Trophoblast cell (in vitro differentiated cells and primary cell): ENCODE measurements at regions not wholly inside any gene's neighbourhood (a gene's known extent, or its start where the extent isn't known, plus 50 kb on each side); places are given as distances from the start of the nearest gene placed in this dataset.

ENCODE experiments used
- DNase-seq, 2 donors: peaks; one replicate each; pipeline ENCODE4 v3.0.0-alpha.2; 2016
- H2AFZ ChIP-seq: 2 replicates; pipeline ENCODE4 v1.6.1; 2013; ENCODE audit warnings: low read length, moderate library complexity, mild to moderate bottlenecking; ENCODE audit not compliant: insufficient read depth, poor library complexity
- H2AK5ac ChIP-seq: 2 replicates; pipeline ENCODE4 v1.6.1; 2013; ENCODE audit warnings: mild to moderate bottlenecking, low read length
- H2BK120ac ChIP-seq: 2 replicates; pipeline ENCODE4 v1.6.1; 2013; ENCODE audit warnings: low read length, mild to moderate bottlenecking, moderate library complexity; ENCODE audit not compliant: insufficient read depth, poor library complexity
- H2BK12ac ChIP-seq: 2 replicates; pipeline ENCODE4 v1.6.1; 2013; ENCODE audit warnings: mild to moderate bottlenecking, low read length, moderate library complexity
- H2BK5ac ChIP-seq: 2 replicates; pipeline ENCODE4 v1.6.1; 2013; ENCODE audit warnings: low read length, low read depth, moderate library complexity, mild to moderate bottlenecking; ENCODE audit not compliant: poor library complexity
- H3K14ac ChIP-seq: 2 replicates; pipeline ENCODE4 v1.6.1; 2013; ENCODE audit warnings: mild to moderate bottlenecking, low read length
- H3K18ac ChIP-seq: 2 replicates; pipeline ENCODE4 v1.6.1; 2013; ENCODE audit warnings: mild to moderate bottlenecking, low read length
- H3K23ac ChIP-seq: 2 replicates; pipeline ENCODE4 v1.6.1; 2013; ENCODE audit warnings: low read length
- H3K27ac ChIP-seq: 2 replicates; pipeline ENCODE4 v1.5.1; 2013; ENCODE audit warnings: low read depth, mild to moderate bottlenecking, inconsistent platforms, low read length, moderate library complexity
- H3K27me3 ChIP-seq: 2 replicates; pipeline ENCODE4 v1.6.1; 2013; ENCODE audit warnings: inconsistent platforms, mild to moderate bottlenecking, low read length, moderate library complexity; ENCODE audit not compliant: insufficient read depth
- H3K36me3 ChIP-seq, 2 experiments: 1 replicate in 1 of 2; 2 replicates in 1 of 2; pipeline ENCODE4 v1.6.1; 2013; ENCODE audit warnings: low read length in 2 of 2, mild to moderate bottlenecking in 2 of 2, moderate library complexity in 1 of 2; ENCODE audit not compliant: insufficient read depth in 2 of 2, control insufficient read depth in 1 of 2
- H3K4ac ChIP-seq: 2 replicates; pipeline ENCODE4 v1.6.1; 2013; ENCODE audit warnings: low read depth, mild to moderate bottlenecking, low read length, moderate library complexity
- H3K4me1 ChIP-seq, 2 experiments: 1 replicate in 1 of 2; 2 replicates in 1 of 2; pipeline ENCODE4 v1.6.1; 2013; ENCODE audit warnings: low read length in 2 of 2, mild to moderate bottlenecking in 2 of 2, moderate library complexity in 1 of 2; ENCODE audit not compliant: insufficient read depth in 2 of 2, control insufficient read depth in 1 of 2
- H3K4me2 ChIP-seq: 2 replicates; pipeline ENCODE4 v1.6.1; 2013; ENCODE audit warnings: inconsistent platforms, mild to moderate bottlenecking, low read length, moderate library complexity
- H3K4me3 ChIP-seq: 2 replicates; pipeline ENCODE4 v1.5.1; 2013; ENCODE audit warnings: mild to moderate bottlenecking, low read depth, low read length, inconsistent platforms
- H3K79me1 ChIP-seq: one replicate; pipeline ENCODE4 v1.6.1; 2013; ENCODE audit warnings: low read length
- H3K79me2 ChIP-seq: 2 replicates; pipeline ENCODE4 v1.6.1; 2013; ENCODE audit warnings: low read length, mild to moderate bottlenecking; ENCODE audit not compliant: control insufficient read depth, insufficient read depth, poor library complexity
- H3K9ac ChIP-seq: 2 replicates; pipeline ENCODE4 v1.6.1; 2013; ENCODE audit warnings: mild to moderate bottlenecking, low read length
- H3K9me3 ChIP-seq: 2 replicates; pipeline ENCODE4 v1.6.1; 2013; ENCODE audit warnings: low read depth, mild to moderate bottlenecking, control low read depth, inconsistent platforms, low read length; ENCODE audit not compliant: insufficient read depth
- H4K12ac ChIP-seq: 2 replicates; pipeline ENCODE4 v1.6.1; 2013; ENCODE audit warnings: low read depth, mild to moderate bottlenecking, low read length, moderate library complexity
- H4K8ac ChIP-seq: 2 replicates; pipeline ENCODE4 v1.6.1; 2013; ENCODE audit warnings: low read depth, mild to moderate bottlenecking, low read length, moderate library complexity
- H4K91ac ChIP-seq: one replicate; pipeline ENCODE4 v1.6.1; 2013; ENCODE audit warnings: low read depth, mild to moderate bottlenecking, low read length, moderate library complexity
- WGBS: extraction: QIAGEN DNeasy Blood & Tissue Kit; methylation state at CpG from one replicate; pipeline ENCODE4 v1.1.7; 2013; ENCODE audit warnings: missing lambda C conversion rate; ENCODE audit not compliant: insufficient read length, insufficient coverage; ENCODE audit errors: extremely low coverage; 5-methylcytosine and 5-hydroxymethylcytosine counted together

GRCh38 chr2:160565099-160565845, 71.7 kb upstream of the RBMS1 start:
- Histone ChIP-seq H4K91ac (no peak overlapping the region), H4K8ac (no peak overlapping the region), H3K18ac (no peak overlapping the region), H2BK5ac (no peak overlapping the region), H3K36me3 (no peaks in the 10 kb centered on the region), H3K4me3 (no peak overlapping the region), H3K79me1 (peaks cover 5% of the 10 kb centered on the region), H3K27ac (no peak overlapping the region), H3K79me2 (no peaks in the 10 kb centered on the region), H3K23ac (no peak overlapping the region), H2BK120ac (no peak overlapping the region), H4K12ac (no peak overlapping the region), H3K9me3 (no peaks in the 10 kb centered on the region), H3K27me3 (no peaks in the 10 kb centered on the region), H2AK5ac (no peak overlapping the region), H3K4ac (no peak overlapping the region), H2BK12ac (no peak overlapping the region), H2AFZ (no peak overlapping the region), H3K9ac (no peak overlapping the region), H3K4me1 (peaks cover 0 to 3% of the 10 kb centered on the region in 2 experiments), H3K14ac (no peak overlapping the region), H3K4me2 (no peak overlapping the region)
- WGBS: no CpG with 5 or more reads among the region's 3 CpGs
- no peak for DNase-seq

- no peak overlapping the region for H4K91ac ChIP-seq
- H3K4me2 ChIP-seq: no peak overlapping the region
- no peaks in the 10 kb centered on the region for H3K27me3 ChIP-seq
- H2AFZ ChIP-seq: no peak overlapping the region
- H2BK5ac ChIP-seq: no peak overlapping the region
- no peaks in the 10 kb centered on the region for H3K79me2 ChIP-seq
- no peaks in the 10 kb centered on the region for H3K36me3 ChIP-seq
- no peak overlapping the region for H3K9ac ChIP-seq
- peaks cover under 1% of the 10 kb centered on the region for H3K79me1 ChIP-seq
- no peak overlapping the region for H3K27ac ChIP-seq
- H2BK120ac ChIP-seq: no peak overlapping the region
- no peaks in the 10 kb centered on the region for H3K4me1 ChIP-seq
- H2BK12ac ChIP-seq: no peak overlapping the region
- H3K18ac ChIP-seq: no peak overlapping the region
- no peak overlapping the region for H3K23ac ChIP-seq
- no peak overlapping the region for H3K4me3 ChIP-seq
- H3K4ac ChIP-seq: no peak overlapping the region
- no peak overlapping the region for H2AK5ac ChIP-seq
- no peak overlapping the region for H3K14ac ChIP-seq
- H3K9me3 ChIP-seq: no peaks in the 10 kb centered on the region
- DNase-seq: peak in 1 of 2 donors; percentile 68
- H4K12ac ChIP-seq: no peak overlapping the region
- no peak overlapping the region for H4K8ac ChIP-seq
These were observed 73.1 kb upstream of the RBMS1 start for GRCh38 chr2:160566717-160567116.

GRCh38 chr2:160568856-160569255, 75.2 kb upstream of the RBMS1 start:
- H2BK12ac ChIP-seq: no peak overlapping the region
- H3K4ac ChIP-seq: no peak overlapping the region
- H2AFZ ChIP-seq: no peak overlapping the region
- H4K91ac ChIP-seq: no peak overlapping the region
- no peaks in the 10 kb centered on the region for H3K4me1 ChIP-seq
- no peak overlapping the region for H3K18ac ChIP-seq
- H4K12ac ChIP-seq: no peak overlapping the region
- H4K8ac ChIP-seq: no peak overlapping the region
- H2BK5ac ChIP-seq: no peak overlapping the region
- no peaks in the 10 kb centered on the region for H3K36me3 ChIP-seq
- H3K14ac ChIP-seq: no peak overlapping the region
- H3K4me2 ChIP-seq: no peak overlapping the region
- peak in 1 of 2 donors; percentile 18 for DNase-seq
- H3K79me1 ChIP-seq: no peaks in the 10 kb centered on the region
- H3K9ac ChIP-seq: no peak overlapping the region
- H3K79me2 ChIP-seq: no peaks in the 10 kb centered on the region
- H3K9me3 ChIP-seq: no peaks in the 10 kb centered on the region
- H3K4me3 ChIP-seq: no peak overlapping the region
- H2AK5ac ChIP-seq: no peak overlapping the region
- H3K27me3 ChIP-seq: no peaks in the 10 kb centered on the region
- H3K27ac ChIP-seq: no peak overlapping the region
- no CpG with 5 or more reads among the region's 3 CpGs for WGBS
- no peak overlapping the region for H3K23ac ChIP-seq
- no peak overlapping the region for H2BK120ac ChIP-seq

DNA sequence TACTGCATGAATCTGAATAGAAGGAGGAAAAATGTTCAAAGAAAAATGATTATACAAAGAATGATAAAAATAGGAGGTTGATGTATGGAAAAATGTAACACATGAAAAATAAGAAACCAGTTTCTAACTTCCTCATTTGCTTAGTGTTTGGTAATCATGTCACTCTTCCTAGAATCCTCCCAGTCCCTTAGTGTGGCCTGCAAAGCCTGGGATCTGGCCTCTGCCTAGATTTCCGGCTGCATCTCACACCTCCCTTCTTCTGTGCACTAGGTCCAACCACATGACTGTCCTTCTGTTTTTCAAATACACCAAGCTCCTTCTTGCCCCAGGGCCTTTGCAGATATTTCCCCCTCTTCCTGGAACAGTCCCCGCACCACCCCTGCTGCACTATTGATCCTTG, 76.8 kb upstream of the RBMS1 start:
- Histone ChIP-seq H3K4me3 (no peak overlapping the region), H3K9me3 (no peaks in the 10 kb centered on the region), H2BK5ac (no peak overlapping the region), H3K79me2 (no peaks in the 10 kb centered on the region), H3K9ac (no peak overlapping the region), H3K79me1 (no peaks in the 10 kb centered on the region), H3K27ac (no peak overlapping the region), H4K8ac (no peak overlapping the region), H3K4me2 (no peak overlapping the region), H4K12ac (no peak overlapping the region), H3K14ac (no peak overlapping the region), H2BK120ac (no peak overlapping the region), H3K23ac (no peak overlapping the region), H2BK12ac (no peak overlapping the region), H3K27me3 (no peaks in the 10 kb centered on the region), H3K36me3 (no peaks in the 10 kb centered on the region), H4K91ac (no peak overlapping the region), H3K4ac (no peak overlapping the region), H3K18ac (no peak overlapping the region), H2AFZ (no peak overlapping the region), H2AK5ac (no peak overlapping the region), H3K4me1 (peaks cover 0 to 3% of the 10 kb centered on the region in 2 experiments)
- no CpG with 5 or more reads among the region's 2 CpGs for WGBS
- peak in 1 of 2 donors; percentile 12 for DNase-seq
